ENCODE measurements at regions not wholly inside any gene's neighbourhood (a gene's known extent, or its start where the extent isn't known, plus 50 kb on each side); places are given as distances from the start of the nearest gene placed in this dataset.
"Not testable (repeated sequence)": the region's sequence is repeated elsewhere in the genome, so short reads cannot be mapped to it uniquely, and the experiment has no call there.

- Mint-ChIP-seq H3K27ac (no peak overlapping the region), H3K36me3 (no peaks in the 10 kb centered on the region), H3K9me3 (no peaks in the 10 kb centered on the region)
- ATAC-seq: no peak
- DNase-seq (ENCODE audit: low spot score in 2 of 2): no peak
These were observed 99.5 kb downstream of the ADAMTS15 start for GRCh38 chr11:130547761-130548490.

DNA sequence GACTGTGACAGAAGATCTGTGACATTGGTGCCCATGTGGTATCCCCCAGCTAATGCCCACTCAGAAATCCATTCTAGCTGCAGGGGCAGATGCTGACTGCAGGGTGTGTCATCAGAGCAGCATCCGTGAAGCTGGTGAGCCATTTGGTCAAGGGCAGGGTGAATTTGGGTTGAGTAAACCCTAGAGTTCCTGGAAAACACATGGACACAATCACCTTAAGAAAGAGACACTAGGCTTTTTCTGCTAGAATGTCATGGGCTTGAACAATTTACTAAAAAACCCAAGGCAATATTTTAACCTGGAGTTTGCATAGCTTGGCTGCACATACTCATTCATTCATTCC lies 100.0 kb downstream of the ADAMTS15 start:
- Mint-ChIP-seq H3K9me3 (no peaks in the 10 kb centered on the region), H3K27ac (no peak overlapping the region), H3K36me3 (no peaks in the 10 kb centered on the region)
- DNase-seq (ENCODE audit: low spot score in 2 of 2): no peak
- ATAC-seq: no peak

- H3K9me3 Mint-ChIP-seq: no peaks in the 10 kb centered on the region
- H3K36me3 Mint-ChIP-seq: no peaks in the 10 kb centered on the region
- no peak for ATAC-seq
- H3K27ac Mint-ChIP-seq: no peak overlapping the region
- DNase-seq (ENCODE audit: low spot score in 2 of 2): no peak
These were observed 101.1 kb downstream of the ADAMTS15 start for GRCh38 chr11:130549393-130549999.

DNA sequence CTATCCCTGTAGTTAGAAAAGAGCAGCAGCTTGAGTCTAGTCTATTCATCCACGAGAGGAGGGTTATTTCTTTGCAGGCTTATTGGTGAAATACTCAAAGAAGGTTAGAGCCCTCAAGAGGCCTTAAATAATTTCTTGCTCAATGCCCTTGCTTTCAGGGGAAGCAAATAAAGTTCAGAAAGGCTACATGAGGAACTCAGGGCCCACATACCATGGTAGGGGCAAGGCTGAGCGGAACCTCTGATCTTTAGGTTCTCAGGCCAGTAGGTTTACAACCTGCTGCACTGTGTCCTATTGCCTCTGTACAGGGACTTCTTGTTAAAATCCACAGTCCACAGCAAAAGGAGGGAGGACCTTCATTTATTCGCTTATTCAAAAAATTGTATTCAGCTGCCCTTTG lies 101.7 kb downstream of the ADAMTS15 start:
- Mint-ChIP-seq H3K27ac (no peak overlapping the region), H3K9me3 (no peaks in the 10 kb centered on the region), H3K36me3 (no peaks in the 10 kb centered on the region)
- DNase-seq (ENCODE audit: low spot score in 2 of 2): no peak
- no peak for ATAC-seq

GRCh38 chr11:130550984-130551383 lies 102.5 kb downstream of the ADAMTS15 start:
- Mint-ChIP-seq H3K36me3 (no peaks in the 10 kb centered on the region), H3K27ac (no peak overlapping the region)
- no peak for ATAC-seq

GRCh38 chr11:130551388-130551787 lies 102.9 kb downstream of the ADAMTS15 start:
- ATAC-seq (no peak), DNase-seq (ENCODE audit: low spot score in 2 of 2) (no peak)
- Mint-ChIP-seq H3K27ac (no peak overlapping the region), H3K9me3 (no peaks in the 10 kb centered on the region), H3K36me3 (no peaks in the 10 kb centered on the region)

More at GRCh38 chr11:130550984-130551383, 102.5 kb downstream of the ADAMTS15 start:
- H3K9me3 Mint-ChIP-seq: no peaks in the 10 kb centered on the region
- no peak for DNase-seq (ENCODE audit: low spot score in 2 of 2)

DNA sequence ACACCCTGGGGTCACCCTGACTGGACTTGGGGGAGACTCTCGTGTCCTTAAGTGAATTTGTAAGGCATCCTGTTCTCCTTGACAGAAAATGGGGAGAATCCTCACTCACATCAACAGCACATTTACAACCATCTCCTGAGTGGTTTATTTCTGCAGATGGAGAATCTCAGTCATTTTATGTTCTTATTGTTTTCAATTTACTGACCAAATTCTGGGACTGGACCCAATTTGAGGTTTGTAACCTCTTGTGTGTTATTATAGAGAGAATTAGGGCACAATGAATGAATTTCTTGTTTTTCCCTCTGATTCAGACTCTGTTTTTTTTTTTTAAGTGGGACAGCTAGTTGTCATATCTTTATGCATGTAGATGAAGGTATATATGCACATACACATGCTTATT lies 104.9 kb downstream of the ADAMTS15 start:
- Mint-ChIP-seq H3K9me3 (no peaks in the 10 kb centered on the region), H3K27ac (no peak overlapping the region), H3K36me3 (no peaks in the 10 kb centered on the region)
- DNase-seq (ENCODE audit: low spot score in 2 of 2): no peak
- no peak for ATAC-seq

DNA sequence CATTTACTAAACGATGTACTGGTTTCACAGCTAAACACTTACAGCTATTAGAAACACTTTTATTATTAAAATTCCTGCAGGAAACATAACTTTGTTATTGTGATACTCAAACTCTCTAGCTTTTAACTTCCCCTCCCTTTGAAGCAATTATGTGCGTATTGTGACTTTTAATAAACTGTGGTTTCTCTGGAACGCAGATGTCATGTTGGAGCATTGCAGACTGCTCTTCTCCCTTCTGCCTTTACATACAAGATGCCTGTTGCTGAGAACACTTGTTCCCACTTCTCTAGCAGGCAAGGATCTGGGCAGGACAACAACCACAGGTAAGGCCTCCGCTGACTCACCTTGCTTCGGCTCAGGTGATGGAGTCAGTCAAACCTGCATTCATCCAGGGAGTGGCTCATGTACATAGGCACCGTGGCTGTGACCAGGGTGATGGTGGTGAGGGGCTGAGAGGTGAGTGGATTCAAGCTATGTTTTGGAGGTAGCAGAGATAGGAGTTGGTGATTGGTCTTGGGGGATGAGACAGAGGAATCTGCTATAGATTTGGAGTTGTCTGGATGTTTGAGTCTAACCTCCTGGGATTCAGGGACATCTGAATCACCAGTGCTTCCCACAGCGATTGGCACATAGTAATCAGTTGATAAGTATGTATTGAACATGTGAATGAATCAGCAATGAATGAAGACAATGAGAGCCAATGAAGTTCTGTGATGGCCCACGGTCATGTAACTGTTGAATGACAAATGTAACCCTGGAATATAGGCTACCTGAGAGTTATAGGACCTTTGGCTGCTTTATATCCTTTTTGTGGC lies 106.0 kb downstream of the ADAMTS15 start:
- Mint-ChIP-seq H3K27ac (no peak overlapping the region), H3K36me3 (no peaks in the 10 kb centered on the region), H3K9me3 (peaks cover 0 to 5% of the 10 kb centered on the region in 2 donors)
- ATAC-seq: no peak
- DNase-seq (ENCODE audit: low spot score in 2 of 2): no peak

- no peak for DNase-seq (ENCODE audit: low spot score in 2 of 2)
- H3K36me3 Mint-ChIP-seq: no peaks in the 10 kb centered on the region
These were observed 106.9 kb downstream of the ADAMTS15 start for GRCh38 chr11:130555251-130555841.

GRCh38 chr11:130560000-130560780 lies 111.7 kb downstream of the ADAMTS15 start:
- no peaks in the 10 kb centered on the region for H3K36me3 Mint-ChIP-seq
- DNase-seq (ENCODE audit: low spot score in 2 of 2) (no peak), ATAC-seq (no peak)
- H3K9me3 Mint-ChIP-seq: peaks cover 0 to 5% of the 10 kb centered on the region in 2 donors
- no peak overlapping the region for H3K27ac Mint-ChIP-seq

More at GRCh38 chr11:130555251-130555841, 106.9 kb downstream of the ADAMTS15 start:
- H3K27ac Mint-ChIP-seq: no peak overlapping the region
- H3K9me3 Mint-ChIP-seq: peaks cover 0 to 5% of the 10 kb centered on the region in 2 donors
- ATAC-seq: no peak

- ATAC-seq: no peak
- no peak overlapping the region for H3K27ac Mint-ChIP-seq
These were observed 112.3 kb downstream of the ADAMTS15 start for GRCh38 chr11:130560781-130561109.

DNA sequence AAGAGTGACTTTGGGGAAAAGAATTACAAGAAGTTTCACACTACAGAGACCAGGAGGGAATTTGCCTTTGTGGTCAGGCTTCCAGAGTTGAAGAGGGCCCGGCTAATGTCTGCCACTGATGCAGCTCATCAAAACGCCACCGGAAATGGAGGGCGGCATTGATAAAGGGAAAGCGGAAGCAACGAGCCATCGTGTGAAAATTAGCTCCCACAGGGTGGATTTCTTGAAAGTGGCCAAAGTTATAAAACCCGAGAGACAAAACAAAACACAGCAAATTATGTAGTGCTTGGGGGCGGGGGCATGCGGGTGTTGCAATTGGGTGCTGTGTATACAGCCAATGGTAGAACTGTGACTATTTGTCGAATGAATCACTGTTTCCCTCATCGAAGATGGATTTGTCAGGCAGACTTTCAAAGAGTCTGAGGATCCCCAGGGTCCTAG lies 113.0 kb downstream of the ADAMTS15 start:
- DNase-seq (ENCODE audit: low spot score in 2 of 2) (no peak), ATAC-seq (no peak)
- peaks cover 0 to 5% of the 10 kb centered on the region in 2 donors for H3K9me3 Mint-ChIP-seq
- no peaks in the 10 kb centered on the region for H3K36me3 Mint-ChIP-seq
- H3K27ac Mint-ChIP-seq: no peak overlapping the region

More at GRCh38 chr11:130560781-130561109, 112.3 kb downstream of the ADAMTS15 start:
- Mint-ChIP-seq H3K36me3 (no peaks in the 10 kb centered on the region), H3K9me3 (peaks cover 0 to 5% of the 10 kb centered on the region in 2 donors)
- DNase-seq (ENCODE audit: low spot score in 2 of 2): no peak

DNA sequence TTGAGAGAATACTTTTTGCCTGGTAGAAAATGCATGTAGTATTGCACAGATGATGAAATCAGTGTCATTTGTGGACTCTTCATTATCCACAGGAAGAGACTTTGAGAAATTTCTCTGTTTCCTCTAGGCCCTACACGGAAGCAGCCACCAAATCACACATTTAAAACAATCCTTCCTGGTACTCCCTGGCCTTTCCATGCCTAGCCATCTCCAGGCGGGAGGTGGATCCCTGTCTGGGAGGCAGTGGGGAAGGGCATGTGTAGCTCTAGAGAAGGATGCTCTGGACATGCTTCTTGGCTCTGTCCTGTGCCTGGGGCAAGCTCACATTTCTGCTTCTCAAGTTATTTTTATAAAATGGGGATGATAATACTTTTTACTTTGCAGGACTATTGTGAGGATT lies 114.1 kb downstream of the ADAMTS15 start:
- Mint-ChIP-seq H3K27ac (no peak overlapping the region), H3K9me3 (peaks cover 0 to 5% of the 10 kb centered on the region in 2 donors), H3K36me3 (no peaks in the 10 kb centered on the region)
- DNase-seq (ENCODE audit: low spot score in 2 of 2) (no peak), ATAC-seq (no peak)

- not testable (repeated sequence) for H3K27ac Mint-ChIP-seq; DNase-seq (ENCODE audit: low spot score in 2 of 2); ATAC-seq; H3K36me3 Mint-ChIP-seq; H3K9me3 Mint-ChIP-seq
These were observed 117.9 kb downstream of the ADAMTS15 start for GRCh38 chr11:130566360-130566759.

DNA sequence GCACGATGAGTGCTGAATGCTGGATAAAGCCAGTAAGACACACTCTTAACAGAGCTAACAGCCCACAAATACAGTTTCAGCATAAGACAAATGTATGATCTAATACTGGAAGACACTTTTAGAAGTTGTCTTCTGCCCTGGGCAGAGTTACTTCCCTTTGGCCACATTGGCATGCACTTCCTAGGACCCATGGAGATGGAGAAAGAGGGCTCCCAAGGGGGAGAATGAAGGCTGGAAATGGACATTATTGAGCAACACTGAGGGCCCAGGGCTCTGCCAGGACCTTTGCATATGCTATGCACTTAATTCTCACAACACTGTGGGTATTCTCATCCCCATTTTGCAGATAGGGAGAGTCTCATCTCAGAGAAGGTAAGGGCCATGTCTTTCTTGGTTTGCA lies 123.1 kb downstream of the ADAMTS15 start:
- DNase-seq (ENCODE audit: low spot score in 2 of 2) (no peak), ATAC-seq (no peak)
- Mint-ChIP-seq H3K9me3 (no peaks in the 10 kb centered on the region), H3K27ac (no peak overlapping the region), H3K36me3 (no peaks in the 10 kb centered on the region)

- DNase-seq (ENCODE audit: low spot score in 2 of 2): no peak
- no peak overlapping the region for H3K27ac Mint-ChIP-seq
- H3K9me3 Mint-ChIP-seq: no peaks in the 10 kb centered on the region
- H3K36me3 Mint-ChIP-seq: no peaks in the 10 kb centered on the region
- no peak for ATAC-seq
These were observed 123.6 kb downstream of the ADAMTS15 start for GRCh38 chr11:130571947-130572584.
